Mucosa of rectum (tissue), 2 donors: ENCODE measurements at regions not wholly inside any gene's neighbourhood (a gene's known extent, or its start where the extent isn't known, plus 50 kb on each side); places are given as distances from the start of the nearest gene placed in this dataset.
"Not testable (repeated sequence)": the region's sequence is repeated elsewhere in the genome, so short reads cannot be mapped to it uniquely, and the experiment has no call there.

Source experiments
- H3K27ac ChIP-seq, 2 donors: one replicate each; pipeline ENCODE4 v1.7.0; 2013; ENCODE audit warnings: inconsistent platforms in 2 of 2, low read depth in 2 of 2, low read length in 2 of 2
- H3K27me3 ChIP-seq, 2 donors: one replicate each; pipeline ENCODE4 v1.7.0; 2013; ENCODE audit warnings: low read length in 2 of 2; ENCODE audit not compliant: control insufficient read depth in 2 of 2, insufficient read depth in 2 of 2
- H3K36me3 ChIP-seq, 2 donors: one replicate each; pipeline ENCODE4 v1.7.0; 2013; ENCODE audit warnings: low read length in 2 of 2; ENCODE audit not compliant: control insufficient read depth in 2 of 2, insufficient read depth in 2 of 2
- H3K4me1 ChIP-seq, 2 donors: one replicate each; pipeline ENCODE4 v1.7.0; 2013; ENCODE audit warnings: low read length in 2 of 2, mild to moderate bottlenecking in 1 of 2; ENCODE audit not compliant: control insufficient read depth in 2 of 2, insufficient read depth in 2 of 2
- H3K4me3 ChIP-seq, 2 donors: one replicate each; pipeline ENCODE4 v1.7.0; 2013; ENCODE audit warnings: low read length in 2 of 2
- H3K9ac ChIP-seq, 2 donors: one replicate each; pipeline ENCODE4 v1.7.0; 2013; ENCODE audit warnings: low read length in 2 of 2, low read depth in 1 of 2, mild to moderate bottlenecking in 1 of 2
- H3K9me3 ChIP-seq, 2 donors: one replicate each; pipeline ENCODE4 v1.7.0; 2013; ENCODE audit warnings: low read length in 2 of 2; ENCODE audit not compliant: control insufficient read depth in 2 of 2
- donor health status: healthy.
- donor health status: Normal muscosa, but diverticular disease.

- H3K4me3 ChIP-seq, H3K36me3 ChIP-seq, H3K4me1 ChIP-seq, H3K9me3 ChIP-seq, H3K9ac ChIP-seq, H3K27me3 ChIP-seq, H3K27ac ChIP-seq: not testable (repeated sequence)
These were observed 304.7 kb upstream of the CDYL start for GRCh38 chr6:4471515-4471914.

GRCh38 chr6:4470698-4471210, 305.4 kb upstream of the CDYL start:
- peaks cover 0 to 4% of the 10 kb centered on the region in 2 donors for H3K9me3 ChIP-seq
- no peaks in the 10 kb centered on the region for H3K36me3 ChIP-seq
- no peak overlapping the region for H3K9ac ChIP-seq
- no peaks in the 10 kb centered on the region for H3K27me3 ChIP-seq
- H3K4me1 ChIP-seq, result no peaks in the 10 kb centered on the region
- no peak overlapping the region for H3K27ac ChIP-seq
- H3K4me3 ChIP-seq, result no peak overlapping the region

- no peaks in the 10 kb centered on the region for H3K36me3 ChIP-seq
- peaks cover 0 to 2% of the 10 kb centered on the region in 2 donors for H3K9me3 ChIP-seq
- no peak overlapping the region for H3K9ac ChIP-seq
- H3K27me3 ChIP-seq, result no peaks in the 10 kb centered on the region
- no peaks in the 10 kb centered on the region for H3K4me1 ChIP-seq
- H3K4me3 ChIP-seq, result no peak overlapping the region
- H3K27ac ChIP-seq, result no peak overlapping the region
These were observed 309.3 kb upstream of the CDYL start for GRCh38 chr6:4466769-4467480.

- H3K36me3 ChIP-seq, result no peaks in the 10 kb centered on the region
- no peak overlapping the region for H3K9ac ChIP-seq
- H3K4me3 ChIP-seq, result no peak overlapping the region
- H3K4me1 ChIP-seq, result no peaks in the 10 kb centered on the region
- H3K27ac ChIP-seq, result no peak overlapping the region
- no peaks in the 10 kb centered on the region for H3K27me3 ChIP-seq
- no peaks in the 10 kb centered on the region for H3K9me3 ChIP-seq
These were observed 309.9 kb upstream of the CDYL start for GRCh38 chr6:4466261-4466660.

GRCh38 chr6:4464638-4465037, 311.6 kb upstream of the CDYL start:
- Histone ChIP-seq H3K27ac (no peak overlapping the region), H3K9ac (no peak overlapping the region), H3K4me3 (no peak overlapping the region), H3K9me3 (no peaks in the 10 kb centered on the region), H3K36me3 (no peaks in the 10 kb centered on the region), H3K4me1 (no peaks in the 10 kb centered on the region), H3K27me3 (no peaks in the 10 kb centered on the region)

GRCh38 chr6:4463236-4463635, 313.0 kb upstream of the CDYL start:
- Histone ChIP-seq H3K4me3 (no peak overlapping the region), H3K4me1 (no peaks in the 10 kb centered on the region), H3K27ac (no peak overlapping the region), H3K9me3 (no peaks in the 10 kb centered on the region), H3K9ac (no peak overlapping the region), H3K36me3 (no peaks in the 10 kb centered on the region), H3K27me3 (no peaks in the 10 kb centered on the region)

GRCh38 chr6:4460586-4461475, 315.4 kb upstream of the CDYL start:
- no peak overlapping the region for H3K27ac ChIP-seq
- no peaks in the 10 kb centered on the region for H3K27me3 ChIP-seq
- no peak overlapping the region for H3K4me3 ChIP-seq
- H3K4me1 ChIP-seq, result no peaks in the 10 kb centered on the region
- H3K9me3 ChIP-seq, result no peaks in the 10 kb centered on the region
- no peaks in the 10 kb centered on the region for H3K36me3 ChIP-seq
- no peak overlapping the region for H3K9ac ChIP-seq

GRCh38 chr6:4459996-4460395, 316.2 kb upstream of the CDYL start:
- no peaks in the 10 kb centered on the region for H3K27me3 ChIP-seq
- H3K4me3 ChIP-seq, result no peak overlapping the region
- no peak overlapping the region for H3K9ac ChIP-seq
- H3K9me3 ChIP-seq, result no peaks in the 10 kb centered on the region
- no peak overlapping the region for H3K27ac ChIP-seq
- H3K4me1 ChIP-seq, result no peaks in the 10 kb centered on the region
- no peaks in the 10 kb centered on the region for H3K36me3 ChIP-seq

GRCh38 chr6:4459032-4459431, 317.2 kb upstream of the CDYL start:
- no peaks in the 10 kb centered on the region for H3K27me3 ChIP-seq
- no peaks in the 10 kb centered on the region for H3K4me1 ChIP-seq
- H3K27ac ChIP-seq, result no peak overlapping the region
- no peak overlapping the region for H3K4me3 ChIP-seq
- H3K36me3 ChIP-seq, result no peaks in the 10 kb centered on the region
- no peaks in the 10 kb centered on the region for H3K9me3 ChIP-seq
- H3K9ac ChIP-seq, result no peak overlapping the region

- no peaks in the 10 kb centered on the region for H3K9me3 ChIP-seq
- H3K9ac ChIP-seq, result no peak overlapping the region
- H3K36me3 ChIP-seq, result no peaks in the 10 kb centered on the region
- H3K27me3 ChIP-seq, result no peaks in the 10 kb centered on the region
- no peak overlapping the region for H3K27ac ChIP-seq
- no peak overlapping the region for H3K4me3 ChIP-seq
- no peaks in the 10 kb centered on the region for H3K4me1 ChIP-seq
These were observed 316.3 kb upstream of the ECI2 start for GRCh38 chr6:4451718-4452117.
